Adrenal gland (tissue), 9 donors: ENCODE measurements at regions not wholly inside any gene's neighbourhood (a gene's known extent, or its start where the extent isn't known, plus 50 kb on each side); places are given as distances from the start of the nearest gene placed in this dataset.

Experiments
- DNase-seq, 7 donors: peaks; one replicate each; pipeline ENCODE4 v3.0.0-alpha.2; 2019 to 2020
- H3K27ac ChIP-seq, 5 donors: fragments of 200-600 bp; sonication (generic) in 4 of 5; 1 replicate in 3 of 5; 2 replicates in 2 of 5; pipeline versions ENCODE4 v1.5.1 to v1.8.0; 2016 to 2020; ENCODE audit warnings: mild to moderate bottlenecking in 1 of 5
- H3K27me3 ChIP-seq: fragments of 200-600 bp; 2 replicates; pipeline ENCODE4 v1.8.0; 2021
- H3K36me3 ChIP-seq, 2 donors: fragments of 200-600 bp; replicated peaks in 1 of 2; 1 replicate in 1 of 2; 2 replicates in 1 of 2; pipeline versions ENCODE4 v1.5.1 to v1.8.0; 2018 to 2022
- H3K4me1 ChIP-seq, 2 donors: fragments of 200-600 bp; replicated peaks in 1 of 2; 1 replicate in 1 of 2; 2 replicates in 1 of 2; pipeline versions ENCODE4 v1.5.1 to v1.8.0; 2018 to 2021
- H3K4me3 ChIP-seq, 4 donors: fragments of 200-600 bp; sonication (generic) in 3 of 4; one replicate each; pipeline ENCODE4 v1.5.1; 2016 to 2018
- H3K9me3 ChIP-seq, 3 donors: fragments of 200-600 bp; sonication (generic) in 1 of 3; replicated peaks in 1 of 3; 1 replicate in 2 of 3; 2 replicates in 1 of 3; pipeline versions ENCODE4 v1.5.1 to v1.8.0; 2016 to 2021
- POLR2A ChIP-seq, 2 donors: fragments of 450-650 bp; IDR thresholded peaks; one replicate each; pipeline ENCODE4 v1.6.1; 2017; ENCODE audit warnings: antibody characterized with exemption in 2 of 2, mild to moderate bottlenecking in 2 of 2, moderate library complexity in 1 of 2
- WGBS, 4 donors: extraction: QIAGEN DNeasy Blood & Tissue Kit in 2 of 4; methylation state at CpG; one replicate each; pipeline versions ENCODE4 v1.1.5 to v1.1.7; 2013 to 2017; 5-methylcytosine and 5-hydroxymethylcytosine counted together
- intact Hi-C, 2 donors: fragments of 100-400 bp; cut with DNase I; formaldehyde crosslinking; loops; one replicate each; pipeline versions ENCODE4 v1.14.1 to v1.15.0; 2022 to 2023
- TF ChIP-seq, protein P1 (sequence below), 6 experiments: fragments of 450-650 bp in 4 of 6; fragments of 200-600 bp in 2 of 6; sonication (generic) in 1 of 6; IDR thresholded peaks; 1 replicate in 5 of 6; 2 replicates in 1 of 6; pipeline versions ENCODE4 v1.5.1 to v1.8.0; 2016 to 2021; ENCODE audit warnings: antibody characterized with exemption in 6 of 6, mild to moderate bottlenecking in 2 of 6, moderate library complexity in 1 of 6
- donor health status: healthy with polysubstance abuse.
- donor health status: Bipolar disorder and iron deficiency.
- donor health status: DM: yes; HTN: yes; CAD: no.
- donor health status: DM: no; HTN: no; CAD: no.
- donor health status: DM: no; HTN: no; CAD: no.

GRCh38 chr11:37184326-37184725 lies 586.3 kb upstream of the RAG2 start:
- TF ChIP-seq POLR2A (IDR thresholded peaks at IDR 0.05), result no peak
- TF ChIP-seq, protein P1, sequence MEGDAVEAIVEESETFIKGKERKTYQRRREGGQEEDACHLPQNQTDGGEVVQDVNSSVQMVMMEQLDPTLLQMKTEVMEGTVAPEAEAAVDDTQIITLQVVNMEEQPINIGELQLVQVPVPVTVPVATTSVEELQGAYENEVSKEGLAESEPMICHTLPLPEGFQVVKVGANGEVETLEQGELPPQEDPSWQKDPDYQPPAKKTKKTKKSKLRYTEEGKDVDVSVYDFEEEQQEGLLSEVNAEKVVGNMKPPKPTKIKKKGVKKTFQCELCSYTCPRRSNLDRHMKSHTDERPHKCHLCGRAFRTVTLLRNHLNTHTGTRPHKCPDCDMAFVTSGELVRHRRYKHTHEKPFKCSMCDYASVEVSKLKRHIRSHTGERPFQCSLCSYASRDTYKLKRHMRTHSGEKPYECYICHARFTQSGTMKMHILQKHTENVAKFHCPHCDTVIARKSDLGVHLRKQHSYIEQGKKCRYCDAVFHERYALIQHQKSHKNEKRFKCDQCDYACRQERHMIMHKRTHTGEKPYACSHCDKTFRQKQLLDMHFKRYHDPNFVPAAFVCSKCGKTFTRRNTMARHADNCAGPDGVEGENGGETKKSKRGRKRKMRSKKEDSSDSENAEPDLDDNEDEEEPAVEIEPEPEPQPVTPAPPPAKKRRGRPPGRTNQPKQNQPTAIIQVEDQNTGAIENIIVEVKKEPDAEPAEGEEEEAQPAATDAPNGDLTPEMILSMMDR (IDR thresholded peaks at IDR 0.05), result no peak
- Histone ChIP-seq H3K27me3 (no peaks in the 10 kb centered on the region), H3K9me3 (no peaks in the 10 kb centered on the region), H3K4me3 (no peak overlapping the region), H3K36me3 (no peaks in the 10 kb centered on the region), H3K4me1 (no peaks in the 10 kb centered on the region), H3K27ac (no peak overlapping the region)
- intact Hi-C loops, result no loop called here
- 3 to 10% (median 7%) methylated on average over 1 of the region's 1 CpG for WGBS, 4 donors
- no peak for DNase-seq

DNA sequence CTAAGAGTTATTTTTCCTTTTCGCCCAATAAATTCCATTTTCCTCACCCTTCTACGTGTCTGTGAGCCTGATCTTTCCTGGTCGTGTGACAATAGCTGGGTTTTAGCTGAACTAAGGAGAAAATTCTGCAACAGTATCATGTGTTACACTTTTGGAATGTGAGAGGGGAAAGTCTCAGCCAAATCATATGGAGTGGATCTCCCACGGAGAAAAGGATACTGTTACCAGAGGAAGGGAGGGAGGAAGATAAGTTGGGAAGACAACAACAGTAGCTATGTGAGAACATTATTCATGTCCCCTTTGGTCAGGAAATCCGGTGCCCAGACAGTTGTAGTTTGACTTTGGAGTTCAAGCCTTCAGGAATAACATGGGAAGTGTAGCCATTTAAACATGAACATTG lies 584.0 kb upstream of the RAG2 start:
- Histone ChIP-seq H3K27me3 (no peaks in the 10 kb centered on the region), H3K4me3 (no peak overlapping the region), H3K36me3 (no peaks in the 10 kb centered on the region), H3K9me3 (no peaks in the 10 kb centered on the region), H3K27ac (no peak overlapping the region), H3K4me1 (no peaks in the 10 kb centered on the region)
- no peak for TF ChIP-seq POLR2A (IDR thresholded peaks at IDR 0.05)
- TF ChIP-seq, protein P1 (IDR thresholded peaks at IDR 0.05), result no peak
- DNase-seq, result no peak
- intact Hi-C loops, result no loop called here
- WGBS, 4 donors, result 37 to 47% (median 45%) methylated on average over 5 of the region's 5 CpGs

GRCh38 chr11:37177721-37178120 lies 579.7 kb upstream of the RAG2 start:
- intact Hi-C loops, result no loop called here
- no peaks in the 10 kb centered on the region for H3K36me3 ChIP-seq
- no peaks in the 10 kb centered on the region for H3K4me1 ChIP-seq
- no peak overlapping the region for H3K4me3 ChIP-seq
- no peaks in the 10 kb centered on the region for H3K27me3 ChIP-seq
- 89 to 95% (median 92%) methylated on average over 1 of the region's 1 CpG for WGBS, 4 donors
- no peak for DNase-seq
- no peak for TF ChIP-seq POLR2A (IDR thresholded peaks at IDR 0.05)
- TF ChIP-seq, protein P1 (IDR thresholded peaks at IDR 0.05), result no peak
- H3K27ac ChIP-seq, result no peak overlapping the region
- no peaks in the 10 kb centered on the region for H3K9me3 ChIP-seq

GRCh38 chr11:37171451-37171850 lies 573.4 kb upstream of the RAG2 start:
- no peak for DNase-seq
- 45 to 63% (median 56%) methylated on average over 2 of the region's 2 CpGs for WGBS, 4 donors
- no peak for TF ChIP-seq POLR2A (IDR thresholded peaks at IDR 0.05)
- TF ChIP-seq, protein P1 (IDR thresholded peaks at IDR 0.05), result no peak
- H3K9me3 ChIP-seq, result no peaks in the 10 kb centered on the region
- H3K27me3 ChIP-seq, result no peaks in the 10 kb centered on the region
- H3K27ac ChIP-seq, result no peak overlapping the region
- intact Hi-C loops, result no loop called here
- H3K36me3 ChIP-seq, result no peaks in the 10 kb centered on the region
- no peak overlapping the region for H3K4me3 ChIP-seq
- H3K4me1 ChIP-seq, result no peaks in the 10 kb centered on the region
